Suprapubic skin (tissue), 3 donors: ENCODE measurements at regions not wholly inside any gene's neighbourhood (a gene's known extent, or its start where the extent isn't known, plus 50 kb on each side); places are given as distances from the start of the nearest gene placed in this dataset.
"Not testable (repeated sequence)": the region's sequence is repeated elsewhere in the genome, so short reads cannot be mapped to it uniquely, and the experiment has no call there.

ENCODE experiments used
- CTCF ChIP-seq, 2 donors: fragments of 200-600 bp in 1 of 2; fragments of 450-650 bp in 1 of 2; sonication (generic) in 1 of 2; IDR thresholded peaks; one replicate each; pipeline ENCODE4 v1.5.1; 2016 to 2019; ENCODE audit warnings: antibody characterized with exemption in 2 of 2, mild to moderate bottlenecking in 1 of 2, moderate library complexity in 1 of 2
- POLR2AphosphoS5 ChIP-seq, 3 donors: sonication (generic); formaldehyde crosslinking; IDR thresholded peaks; one replicate each; pipeline ENCODE4 v1.6.1; 2017; ENCODE audit warnings: antibody characterized with exemption in 3 of 3

- not testable (repeated sequence) for TF ChIP-seq CTCF, POLR2AphosphoS5 (IDR thresholded peaks at IDR 0.05)
Measured at GRCh38 chr3:81865164-81865563, 103.7 kb upstream of the GBE1 start.
